NCI-H1436 (cell line): ENCODE measurements at regions not wholly inside any gene's neighbourhood (a gene's known extent, or its start where the extent isn't known, plus 50 kb on each side); places are given as distances from the start of the nearest gene placed in this dataset.
A peak's percentile ranks its signal among the peaks of the same experiment; 100 is the strongest.
"Not testable (repeated sequence)": the region's sequence is repeated elsewhere in the genome, so short reads cannot be mapped to it uniquely, and the experiment has no call there.

Experiments
- DNase-seq: peaks from one replicate; lab custom pipeline; 2025; lab: John Stamatoyannopoulos, UW

DNA sequence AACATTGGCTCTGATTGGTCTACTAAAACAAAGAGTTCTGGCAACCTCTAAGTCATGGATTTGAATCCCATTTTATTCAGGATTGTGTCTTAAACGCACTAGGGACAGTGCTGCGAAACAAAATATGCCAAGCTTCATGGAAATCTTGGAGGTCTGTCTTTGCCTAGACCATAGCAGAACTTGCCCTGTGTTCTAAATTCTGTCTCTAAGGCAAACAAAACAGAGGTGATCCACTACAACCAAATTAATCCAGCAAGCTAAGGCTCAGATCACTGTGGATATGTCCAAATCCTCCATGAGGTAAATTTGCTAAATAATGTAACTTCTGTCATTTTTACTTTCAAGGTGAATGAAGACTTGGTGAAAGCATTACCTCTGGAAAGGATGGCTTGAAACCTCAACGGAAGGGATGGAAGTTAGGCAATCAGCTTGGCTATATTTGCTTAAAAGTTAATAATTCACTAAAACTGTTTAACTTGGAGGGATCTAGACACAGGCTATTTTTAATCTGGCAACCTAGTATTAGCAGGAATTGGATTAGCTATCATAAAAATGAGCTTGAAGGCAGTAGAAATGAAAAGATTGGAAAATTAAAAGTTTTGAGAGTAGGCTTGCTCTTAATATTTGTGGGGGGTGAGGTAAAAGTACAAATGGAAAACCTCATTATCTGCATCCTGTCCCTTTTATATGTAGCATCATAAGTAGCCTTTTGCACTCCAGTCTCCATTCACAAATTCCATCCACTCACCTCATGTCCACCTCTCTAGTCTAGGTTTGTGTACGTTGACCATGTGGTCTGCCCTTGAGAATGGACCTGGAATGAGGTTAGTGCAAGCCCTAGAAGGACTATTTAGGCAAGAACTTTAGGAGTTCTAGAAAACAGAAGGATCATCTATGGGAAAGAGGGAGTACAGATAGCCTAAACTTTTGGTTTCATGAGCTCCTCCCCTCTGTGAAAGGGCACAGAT is 176.2 kb downstream of the SMC2 start:
- no peak for DNase-seq

DNA sequence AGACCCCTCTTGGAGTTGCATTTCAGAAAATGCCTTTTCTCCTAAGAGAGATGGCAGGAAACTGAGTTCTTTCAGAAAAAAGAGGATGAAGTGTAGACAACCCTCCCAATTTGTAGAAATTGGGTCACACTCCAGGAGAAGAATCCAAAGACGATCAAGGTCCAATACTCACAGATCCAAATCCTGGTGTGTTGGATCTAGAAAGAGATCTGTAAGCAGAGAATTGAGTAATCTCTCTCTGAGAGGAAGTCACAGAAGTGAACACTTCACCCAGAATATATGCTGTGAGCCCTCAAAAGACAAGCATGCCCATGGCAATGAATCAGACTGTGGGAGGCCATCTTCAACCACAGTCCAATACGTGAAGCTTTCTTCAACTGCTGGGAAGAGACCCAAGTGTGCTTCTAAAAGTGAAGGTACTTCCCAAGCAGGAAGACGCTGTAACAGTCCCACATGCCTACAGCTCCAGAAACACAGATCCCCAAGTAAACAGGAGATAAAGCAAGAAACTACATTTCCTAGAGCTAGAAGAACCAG is 182.7 kb downstream of the SMC2 start:
- DNase-seq: no peak

DNA sequence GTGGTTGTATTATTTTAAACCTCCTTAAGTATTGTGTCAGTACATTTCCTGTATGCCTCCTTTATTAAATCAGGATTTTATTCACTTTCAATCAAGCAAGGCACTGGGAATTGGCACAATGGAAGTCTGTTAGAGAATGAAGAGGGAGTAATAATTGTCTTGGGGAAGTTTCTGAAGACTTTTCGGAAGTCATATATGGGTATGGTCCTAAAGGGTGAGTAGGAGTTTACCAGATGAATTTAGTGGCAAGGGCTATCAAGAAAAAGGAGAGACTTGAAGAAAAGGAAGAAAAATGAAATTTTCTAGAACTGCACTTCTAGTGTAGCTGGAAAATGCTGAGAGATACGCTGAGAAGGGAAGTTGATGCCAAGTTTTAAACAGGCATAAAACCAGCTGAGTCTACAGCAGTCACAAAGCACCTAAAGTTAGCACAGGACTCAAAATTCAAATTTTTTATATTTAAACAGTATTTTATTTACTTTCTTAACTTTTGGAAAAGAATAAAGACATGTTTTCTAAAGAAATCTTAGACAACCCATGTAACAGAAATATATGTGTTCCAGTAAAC is 184.9 kb downstream of the SMC2 start:
- no peak for DNase-seq

DNA sequence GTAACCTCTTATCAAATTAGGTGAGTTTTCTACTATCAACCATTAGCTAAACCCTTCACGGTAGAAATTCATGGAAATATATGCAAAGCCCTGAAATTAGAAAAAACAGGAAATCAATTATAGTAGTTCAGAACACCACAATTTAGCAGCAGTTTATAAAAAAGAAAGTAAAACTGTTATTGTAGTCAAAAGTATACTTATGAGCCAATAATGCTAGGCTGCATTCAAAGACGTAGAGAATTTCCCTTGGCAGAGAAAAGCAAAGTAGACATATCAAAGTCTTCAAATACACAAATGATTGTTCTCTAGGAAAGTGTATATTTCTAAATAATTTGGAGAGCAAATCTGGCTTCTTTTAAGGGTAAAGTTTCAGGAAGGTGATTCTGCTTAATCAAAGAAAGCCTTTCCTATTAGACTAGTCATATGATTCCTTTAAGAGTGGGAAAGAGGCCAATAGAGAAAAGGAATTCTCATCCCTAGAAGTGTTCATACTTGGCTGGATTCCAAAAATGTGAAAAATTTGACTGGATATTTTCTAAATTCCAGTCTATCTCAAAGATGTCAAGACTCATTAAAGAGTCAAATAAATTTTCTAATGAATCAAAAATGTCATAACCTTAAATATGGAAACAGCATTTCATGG is 185.5 kb downstream of the SMC2 start:
- DNase-seq: no peak

DNA sequence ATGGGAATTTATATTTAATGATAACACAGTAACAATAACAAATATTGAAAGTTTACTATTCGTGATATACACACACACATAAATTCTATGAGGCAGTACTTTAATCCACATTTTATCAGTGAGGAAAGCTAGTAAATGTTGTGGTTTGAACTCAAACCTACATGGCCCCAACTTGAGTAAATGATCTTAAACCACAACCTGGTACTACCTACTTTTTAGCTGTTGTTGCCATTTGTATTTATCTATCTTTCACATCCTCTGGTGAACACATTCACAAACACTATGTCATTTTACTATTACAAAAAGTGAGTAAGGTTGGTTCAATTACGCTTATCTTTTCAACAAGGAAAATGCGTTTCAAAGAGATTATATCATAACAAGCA is 186.1 kb downstream of the SMC2 start:
- DNase-seq: no peak

DNA sequence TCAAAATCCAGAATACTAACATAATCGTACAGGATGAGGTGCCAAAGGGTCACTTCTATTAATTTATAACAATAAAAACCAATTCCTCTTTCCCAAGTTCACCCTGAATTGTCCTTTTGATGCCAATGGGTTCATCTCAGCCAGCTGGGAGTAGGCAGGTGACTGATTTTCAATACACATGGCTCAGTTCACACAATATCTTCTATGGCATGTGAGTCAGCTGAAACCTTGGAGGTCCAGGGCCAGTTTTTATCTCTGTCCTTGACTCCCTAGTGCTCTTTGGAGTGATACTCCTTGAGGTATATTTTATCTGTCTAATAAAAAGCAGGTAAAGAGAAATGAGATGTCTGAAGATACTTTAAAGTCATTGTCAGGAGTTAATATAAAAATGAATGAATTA is 186.6 kb downstream of the SMC2 start:
- DNase-seq: no peak

DNA sequence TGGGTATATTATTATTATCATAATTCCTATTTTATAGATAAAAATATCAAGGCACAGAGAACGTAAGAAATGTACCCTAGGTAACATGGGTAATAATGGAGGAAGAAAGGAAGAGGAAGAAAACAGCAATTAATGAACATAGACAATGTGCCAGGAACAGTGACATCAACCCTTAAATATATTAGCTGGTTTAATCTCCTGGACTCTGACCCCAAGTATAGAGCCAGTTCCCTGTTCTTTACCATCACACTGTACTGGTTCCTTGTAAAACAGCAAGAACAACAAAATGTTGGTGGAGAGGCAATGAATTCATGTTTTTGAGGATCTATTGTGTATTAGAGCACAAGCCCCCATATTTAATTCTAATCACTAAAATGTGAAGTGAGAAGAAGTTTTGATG is 192.1 kb downstream of the SMC2 start:
- no peak for DNase-seq

DNA sequence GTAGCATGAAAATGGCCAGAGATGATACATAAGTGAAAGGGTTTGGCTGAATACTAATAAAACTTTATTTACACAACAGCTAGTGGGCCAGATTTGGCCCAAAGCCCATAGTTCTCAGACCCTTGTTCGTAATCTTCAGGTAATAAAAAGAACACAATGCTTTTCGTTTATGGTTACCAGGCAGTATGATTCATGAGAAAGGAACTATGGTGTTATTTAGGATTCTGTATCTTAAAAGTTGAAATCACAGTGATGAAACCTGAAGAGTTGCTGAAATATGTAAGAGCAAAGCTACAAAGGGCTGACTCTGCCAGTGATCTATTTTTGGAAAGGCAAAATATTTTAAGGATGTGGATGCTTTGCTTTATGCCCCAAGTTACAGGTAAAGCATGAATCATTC is 192.7 kb downstream of the SMC2 start:
- DNase-seq: no peak

DNA sequence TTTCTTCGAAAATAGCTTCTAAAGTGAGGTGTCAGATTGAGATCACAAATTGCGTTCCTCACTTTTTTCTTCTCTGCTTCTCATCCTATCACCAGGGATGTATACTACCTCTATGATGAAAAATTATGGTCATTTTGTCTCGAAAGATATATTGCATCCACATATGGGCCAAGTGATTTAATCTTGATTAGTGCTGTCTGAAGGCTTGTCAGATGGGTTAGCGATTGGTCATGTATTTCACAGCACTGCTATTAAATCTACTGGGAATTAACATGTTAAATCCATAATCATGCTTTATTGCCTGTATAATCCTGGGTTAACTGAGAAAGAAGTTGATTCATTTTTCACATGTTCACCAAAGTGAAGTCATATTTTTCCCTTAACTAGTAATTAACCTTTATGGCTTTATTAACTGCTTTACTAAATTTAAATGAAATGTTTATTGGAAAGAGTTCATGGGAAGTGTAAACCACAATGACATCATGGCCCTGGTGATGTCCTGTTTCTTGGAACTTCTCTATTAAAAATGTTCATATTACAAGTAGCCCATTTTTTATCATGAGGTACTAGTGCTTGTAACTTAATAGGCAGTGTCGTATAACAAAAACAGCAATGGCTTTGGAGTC is 193.3 kb downstream of the SMC2 start:
- no peak for DNase-seq

DNA sequence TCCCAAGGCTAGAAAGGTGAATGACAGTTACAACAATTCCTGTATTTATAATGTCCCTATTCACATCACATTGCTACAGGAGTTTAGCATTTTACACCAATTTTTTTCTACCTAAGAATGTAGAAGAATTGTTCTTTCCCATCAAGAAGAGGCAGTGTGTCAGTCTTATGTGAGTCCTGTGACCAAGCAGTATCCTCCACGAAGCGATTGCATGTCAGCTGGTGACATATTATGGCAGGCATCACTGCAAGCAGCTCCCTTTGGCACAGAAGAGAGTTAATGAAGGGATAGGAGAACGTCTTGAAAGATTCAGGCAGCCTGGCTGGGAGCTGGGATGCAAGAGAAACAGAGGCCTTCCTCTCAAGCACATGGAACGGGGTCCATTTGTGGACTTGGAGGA is 199.8 kb downstream of the SMC2 start:
- no peak for DNase-seq

DNA sequence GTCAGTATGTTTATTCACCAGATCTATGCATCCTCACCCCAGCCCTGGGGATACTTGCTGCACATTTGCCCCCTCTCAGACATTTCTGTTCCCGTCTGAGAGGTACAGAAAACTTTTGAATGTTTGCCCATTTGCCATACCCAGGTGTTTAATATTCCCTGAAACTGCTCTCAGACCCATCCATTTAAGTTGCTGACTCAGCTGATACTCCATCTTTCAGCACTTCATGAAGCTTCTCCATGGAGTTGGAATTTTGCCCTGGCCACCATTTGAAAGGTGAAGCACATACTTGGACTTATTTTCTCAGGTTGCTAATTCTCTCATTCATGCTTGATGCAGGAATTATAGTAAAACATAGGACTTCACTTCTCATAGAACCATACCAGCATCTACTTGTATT is 203.9 kb upstream of the OR13F1 start:
- DNase-seq: no peak

DNA sequence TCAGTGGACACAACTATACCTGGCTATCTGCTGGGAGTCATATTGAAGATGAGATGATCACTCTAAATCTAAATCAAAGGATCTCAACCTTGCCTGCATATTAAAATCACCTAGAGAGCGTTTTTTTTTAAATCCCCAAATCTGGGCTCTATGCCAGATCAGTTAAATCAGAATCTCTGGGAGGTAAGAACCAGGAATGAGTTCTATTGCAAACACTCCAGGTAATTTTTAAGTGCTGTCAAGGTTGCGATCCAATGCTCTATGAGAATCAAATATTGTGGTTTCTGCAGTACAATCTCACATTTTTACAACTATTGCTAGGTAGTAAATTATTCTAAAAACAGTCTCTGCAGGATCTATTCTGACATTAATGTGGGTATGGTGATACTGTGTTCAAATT is 202.3 kb upstream of the OR13F1 start:
- peak; percentile 4 for DNase-seq

DNA sequence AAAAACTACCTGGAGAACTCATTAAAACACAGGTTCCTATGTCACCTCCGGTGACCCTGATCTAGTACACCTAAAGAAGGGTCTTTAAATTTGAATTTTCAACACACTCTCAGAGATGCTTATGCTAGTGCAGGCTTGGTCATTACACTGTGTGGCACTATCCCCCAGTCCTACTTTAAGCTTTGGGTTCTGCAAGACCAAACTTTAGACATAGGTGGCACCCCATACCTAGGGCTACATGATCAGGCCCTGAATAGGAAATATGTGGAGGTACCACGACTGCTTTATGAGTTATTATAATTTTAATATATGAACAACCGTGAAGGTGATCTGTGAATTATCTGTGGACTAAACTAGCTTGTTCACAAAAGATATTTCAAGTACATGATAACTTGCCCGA is 201.3 kb upstream of the OR13F1 start:
- no peak for DNase-seq

DNA sequence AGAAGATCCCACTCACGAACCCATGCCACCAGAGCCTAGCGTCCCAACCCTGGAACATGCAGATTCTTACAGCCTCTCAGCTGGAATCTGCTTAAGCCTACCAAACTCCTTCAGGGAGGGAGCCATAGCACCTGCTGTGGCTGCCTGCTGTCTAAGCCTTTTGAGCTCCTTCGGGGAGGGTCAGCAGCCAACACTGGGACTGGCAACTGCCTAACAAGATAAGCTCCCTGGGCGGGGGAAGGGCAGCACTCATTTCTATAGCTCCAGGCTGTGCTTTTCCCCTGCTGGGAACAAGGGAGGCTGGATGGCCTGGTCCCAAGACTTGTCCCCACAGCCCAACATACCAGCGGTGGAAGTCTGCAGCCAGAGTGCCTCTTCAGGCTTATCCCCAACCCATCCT is 199.1 kb upstream of the OR13F1 start:
- DNase-seq: no peak

DNA sequence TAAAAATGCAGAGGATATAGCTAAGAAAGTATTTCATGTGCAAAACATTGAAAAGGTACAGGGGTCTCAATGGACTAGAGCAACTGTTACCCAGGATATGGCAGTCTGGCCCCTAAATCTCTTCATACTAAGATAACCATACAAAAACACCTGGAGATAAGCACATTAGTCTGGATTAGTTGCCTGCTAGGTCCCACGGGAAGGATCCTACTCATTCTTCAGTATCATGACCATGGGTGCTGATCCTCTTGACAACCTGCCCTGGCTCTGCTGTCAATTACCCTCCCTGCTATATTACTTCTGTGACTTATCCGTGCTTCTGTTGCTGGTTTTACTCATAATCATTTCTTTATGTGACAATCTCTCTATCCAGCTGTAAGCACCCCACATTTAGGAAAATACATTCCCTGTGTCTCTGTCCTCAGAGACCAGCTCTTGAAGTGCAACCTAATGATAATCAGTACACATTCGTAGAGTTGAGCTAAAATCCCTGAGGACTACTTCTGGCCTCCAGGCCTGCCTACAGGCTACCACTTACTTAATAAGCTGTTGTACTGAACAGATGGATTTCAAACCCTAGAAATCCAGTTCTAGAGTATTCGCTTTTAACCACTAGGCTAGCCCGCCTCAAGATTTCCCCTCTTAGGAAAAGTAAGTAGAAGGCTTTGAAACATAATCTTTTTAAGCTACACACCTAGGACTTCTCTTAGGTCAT is 190.5 kb upstream of the OR13F1 start:
- peak; percentile 42 for DNase-seq

DNA sequence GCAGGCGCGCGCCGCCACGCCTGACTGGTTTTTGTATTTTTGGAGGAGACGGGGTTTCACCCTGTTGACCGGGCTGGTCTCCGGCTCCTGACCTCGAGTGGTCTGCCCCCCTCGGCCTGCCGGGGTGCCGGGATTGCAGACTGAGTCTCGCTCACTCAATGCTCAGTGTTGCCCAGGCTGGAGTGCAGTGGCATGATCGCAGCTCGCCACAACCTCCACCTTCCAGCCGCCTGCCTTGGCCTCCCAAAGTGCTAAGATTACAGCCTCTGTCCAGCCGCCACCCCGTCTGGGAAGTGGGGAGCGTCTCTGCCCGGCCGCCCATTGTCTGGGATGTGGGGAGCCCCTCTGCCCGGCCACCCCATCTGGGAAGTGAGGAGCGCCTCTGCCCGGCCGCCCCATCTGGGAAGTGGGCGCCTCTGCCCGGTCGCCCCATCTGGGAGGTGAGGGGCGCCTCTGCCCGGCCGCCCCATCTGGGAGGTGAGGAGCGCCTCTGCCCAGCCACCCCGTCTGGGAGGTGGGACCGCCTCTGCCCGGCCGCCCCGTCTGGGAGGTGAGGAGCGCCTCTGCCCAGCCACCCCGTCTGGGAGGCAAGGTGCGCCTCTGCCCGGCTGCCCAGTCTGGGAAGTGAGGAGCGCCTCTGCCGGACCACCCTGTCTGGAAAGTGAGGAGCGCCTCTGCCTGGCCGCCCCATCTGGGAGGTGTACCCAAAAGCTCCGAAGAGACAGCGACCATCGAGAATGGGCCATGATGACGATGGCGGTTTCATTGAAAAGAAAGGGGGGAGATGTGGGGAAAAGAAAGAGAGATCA is 187.7 kb upstream of the OR13F1 start:
- DNase-seq: not testable (repeated sequence)

DNA sequence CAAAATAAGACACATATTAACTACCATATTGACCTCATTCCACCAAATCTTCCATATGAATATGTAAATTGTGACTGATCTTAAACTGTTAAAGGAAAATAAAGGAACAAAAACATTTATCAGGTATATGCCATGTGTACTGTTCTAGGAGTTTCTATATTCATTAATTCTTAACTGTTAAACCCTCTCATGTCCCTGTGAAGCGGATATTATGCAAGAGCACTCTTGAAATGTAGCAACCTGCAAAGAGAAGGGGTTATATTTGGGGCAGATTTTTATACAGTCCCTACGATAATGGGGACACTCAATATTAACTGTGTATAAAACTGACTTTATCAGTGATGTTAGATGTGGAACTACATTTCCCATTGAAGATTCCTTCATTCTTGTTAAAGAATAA is 184.9 kb upstream of the OR13F1 start:
- DNase-seq: no peak

DNA sequence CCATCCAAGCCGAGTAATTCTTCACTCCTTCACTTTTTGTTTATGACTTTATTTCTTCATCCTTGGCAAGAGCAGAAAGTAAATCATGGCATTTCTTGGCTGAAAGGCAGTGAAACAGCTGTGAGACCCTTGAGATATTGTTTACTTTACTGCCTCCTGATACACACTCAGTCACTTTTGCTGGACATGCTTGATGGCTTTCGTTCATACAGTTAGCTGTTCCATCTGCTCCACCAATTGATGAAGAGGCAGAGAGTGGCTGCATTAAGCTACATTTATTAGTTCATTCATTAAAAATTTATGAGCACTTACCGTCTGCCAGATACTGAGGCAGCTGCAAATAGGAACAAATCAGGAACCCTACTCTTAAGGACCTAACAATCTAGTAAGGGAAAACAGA is 184.4 kb upstream of the OR13F1 start:
- no peak for DNase-seq

DNA sequence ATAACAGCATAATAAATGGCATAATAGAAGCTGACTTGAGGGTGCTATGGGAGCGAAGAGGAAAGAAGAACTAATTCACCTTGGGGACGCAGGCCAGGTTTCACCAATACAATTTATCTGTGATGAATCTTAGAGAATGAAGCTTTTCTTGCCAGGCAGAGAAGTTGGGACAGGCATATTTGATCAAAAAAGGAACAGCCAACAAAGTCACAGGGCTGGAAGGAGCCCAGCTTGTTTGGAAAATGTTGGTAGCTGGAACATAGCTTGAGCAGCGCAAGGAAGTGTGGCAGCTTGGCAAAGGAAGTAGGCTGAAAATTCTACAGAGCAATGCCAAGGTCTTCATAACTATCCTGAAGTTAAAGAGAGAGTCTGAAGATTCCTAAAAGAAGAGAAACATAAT is 181.5 kb upstream of the OR13F1 start:
- no peak for DNase-seq

DNA sequence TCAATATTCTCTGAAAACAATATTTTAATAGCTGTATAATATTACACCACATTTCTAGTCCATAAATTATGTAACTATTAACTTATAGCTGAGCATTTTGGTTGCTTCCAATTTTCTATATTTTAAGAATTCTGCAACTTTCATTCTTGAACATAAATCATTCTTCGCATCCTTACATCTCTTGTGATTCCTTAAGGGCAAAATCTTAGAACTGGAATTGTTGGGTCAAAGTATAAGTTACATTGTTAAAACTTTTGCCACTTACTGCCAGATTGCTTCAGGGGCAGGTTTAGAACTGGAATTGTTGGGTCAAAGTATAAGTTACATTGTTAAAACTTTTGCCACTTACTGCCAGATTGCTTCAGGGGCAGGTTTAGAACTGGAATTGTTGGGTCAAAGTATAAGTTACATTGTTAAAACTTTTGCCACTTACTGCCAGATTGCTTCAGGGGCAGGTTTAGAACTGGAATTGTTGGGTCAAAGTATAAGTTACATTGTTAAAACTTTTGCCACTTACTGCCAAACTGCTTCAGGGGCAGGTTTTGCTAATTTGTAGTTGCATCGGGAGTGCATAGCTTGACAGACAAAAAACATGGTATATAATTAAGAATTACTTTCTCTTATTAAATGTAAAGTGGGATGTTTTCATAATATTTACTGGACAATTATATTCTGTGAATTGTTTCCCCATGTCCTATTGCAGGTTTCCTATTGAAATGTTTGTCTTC is 179.9 kb upstream of the OR13F1 start:
- not testable (repeated sequence) for DNase-seq
